ENCODE measurements at regions not wholly inside any gene's neighbourhood (a gene's known extent, or its start where the extent isn't known, plus 50 kb on each side); places are given as distances from the start of the nearest gene placed in this dataset.

GRCh38 chr13:111614009-111614408 lies 293.6 kb downstream of the TEX29 start:
- H3K4me1 Mint-ChIP-seq (ENCODE audit: low read depth) = no peaks in the 10 kb centered on the region
- ChIA-PET CTCF (no interaction called here), POLR2A (no interaction called here)
- no peak for ATAC-seq (ENCODE audit: poor library complexity)
- intact Hi-C loops (cut with DNase I, micrococcal nuclease) = no loop called here
- H3K36me3 ChIP-seq (ENCODE audit: insufficient read depth, low read length) = no peaks in the 10 kb centered on the region
- DNase-seq = no peak
- no peak overlapping the region for H3K4me3 ChIP-seq (ENCODE audit: low read length)
- H3K27ac Mint-ChIP-seq = no peak overlapping the region
- H3K27ac ChIP-seq (ENCODE audit: low read depth in 1 of 2, low read length in 2 of 2) = no peak overlapping the region
- no peak for TF ChIP-seq CTCF (IDR thresholded peaks at IDR 0.05)
- no peaks in the 10 kb centered on the region for H3K36me3 Mint-ChIP-seq (ENCODE audit: low read depth)
- H3K4me3 Mint-ChIP-seq = no peak overlapping the region
- H3K9me3 ChIP-seq (ENCODE audit: control insufficient read depth in 1 of 2, insufficient read depth in 1 of 2, low read length in 2 of 2) = peaks cover 0 to 4% of the 10 kb centered on the region in 2 experiments
- no peaks in the 10 kb centered on the region for H3K4me1 ChIP-seq (ENCODE audit: insufficient read depth, low read length)
- peaks cover 13% of the 10 kb centered on the region for H3K27me3 Mint-ChIP-seq
- H3K27me3 ChIP-seq (ENCODE audit: control insufficient read depth in 1 of 2, insufficient read depth in 2 of 2, low read length in 2 of 2) = peaks cover 0 to 2% of the 10 kb centered on the region in 2 experiments
- H3K9me3 Mint-ChIP-seq = no peaks in the 10 kb centered on the region

GRCh38 chr13:111614613-111615012 lies 294.2 kb downstream of the TEX29 start:
- Histone ChIP-seq H3K27me3 (ENCODE audit: control insufficient read depth in 1 of 2, insufficient read depth in 2 of 2, low read length in 2 of 2) (peaks cover 0 to 2% of the 10 kb centered on the region in 2 experiments), H3K4me3 (ENCODE audit: low read length) (no peak overlapping the region), H3K27ac (ENCODE audit: low read depth in 1 of 2, low read length in 2 of 2) (no peak overlapping the region), H3K9me3 (ENCODE audit: control insufficient read depth in 1 of 2, insufficient read depth in 1 of 2, low read length in 2 of 2) (peaks cover 0 to 4% of the 10 kb centered on the region in 2 experiments), H3K36me3 (ENCODE audit: insufficient read depth, low read length) (no peaks in the 10 kb centered on the region), H3K4me1 (ENCODE audit: insufficient read depth, low read length) (no peaks in the 10 kb centered on the region)
- intact Hi-C loops (cut with DNase I, micrococcal nuclease) = no loop called here
- ATAC-seq (ENCODE audit: poor library complexity) (no peak), DNase-seq (no peak)
- Mint-ChIP-seq H3K9me3 (no peaks in the 10 kb centered on the region), H3K36me3 (ENCODE audit: low read depth) (no peaks in the 10 kb centered on the region), H3K4me3 (no peak overlapping the region), H3K27ac (no peak overlapping the region), H3K4me1 (ENCODE audit: low read depth) (no peaks in the 10 kb centered on the region), H3K27me3 (peaks cover 13% of the 10 kb centered on the region)
- no peak for TF ChIP-seq CTCF (IDR thresholded peaks at IDR 0.05)
- CTCF ChIA-PET = no interaction called here
- POLR2A ChIA-PET = no interaction called here

- Histone ChIP-seq H3K27me3 (ENCODE audit: control insufficient read depth in 1 of 2, insufficient read depth in 2 of 2, low read length in 2 of 2) (peaks cover 0 to 2% of the 10 kb centered on the region in 2 experiments), H3K9me3 (ENCODE audit: control insufficient read depth in 1 of 2, insufficient read depth in 1 of 2, low read length in 2 of 2) (peaks cover 0 to 10% of the 10 kb centered on the region in 2 experiments), H3K27ac (ENCODE audit: low read depth in 1 of 2, low read length in 2 of 2) (no peak overlapping the region), H3K36me3 (ENCODE audit: insufficient read depth, low read length) (no peaks in the 10 kb centered on the region), H3K4me3 (ENCODE audit: low read length) (no peak overlapping the region), H3K4me1 (ENCODE audit: insufficient read depth, low read length) (no peaks in the 10 kb centered on the region)
- no peak for TF ChIP-seq CTCF (IDR thresholded peaks at IDR 0.05)
- ChIA-PET CTCF (no interaction called here), POLR2A (no interaction called here)
- no peak overlapping the region for H3K27ac Mint-ChIP-seq
- no peak overlapping the region for H3K4me3 Mint-ChIP-seq
- ATAC-seq (ENCODE audit: poor library complexity) (no peak), DNase-seq (no peak)
- intact Hi-C loops (cut with DNase I, micrococcal nuclease) = no loop called here
- H3K27me3 Mint-ChIP-seq = peaks cover 5% of the 10 kb centered on the region
- H3K4me1 Mint-ChIP-seq (ENCODE audit: low read depth) = no peaks in the 10 kb centered on the region
- H3K36me3 Mint-ChIP-seq (ENCODE audit: low read depth) = no peaks in the 10 kb centered on the region
- no peaks in the 10 kb centered on the region for H3K9me3 Mint-ChIP-seq
Observed at GRCh38 chr13:111616203-111616602, 295.8 kb downstream of the TEX29 start.

All from CD4-positive, alpha-beta T cell (primary cell).